HFFc6 (cell line): ENCODE measurements at regions not wholly inside any gene's neighbourhood (a gene's known extent, or its start where the extent isn't known, plus 50 kb on each side); places are given as distances from the start of the nearest gene placed in this dataset.

Experiments
- DNase-seq: peaks from one replicate; pipeline ENCODE4 v3.0.0-alpha.2; 2018
- H3K27ac Mint-ChIP-seq: 2 replicates; pipeline ENCODE4 v1.8.0; 2020; ENCODE audit warnings: mild to moderate bottlenecking, mixed read lengths
- H3K27me3 Mint-ChIP-seq: 2 replicates; pipeline ENCODE4 v1.8.0; 2021; ENCODE audit warnings: mild to moderate bottlenecking, moderate library complexity, mixed read lengths; ENCODE audit not compliant: insufficient read depth
- H3K36me3 Mint-ChIP-seq: 2 replicates; pipeline ENCODE4 v1.8.0; 2021; ENCODE audit warnings: low read depth, mixed read lengths
- H3K4me1 Mint-ChIP-seq: 2 replicates; pipeline ENCODE4 v1.8.0; 2020; ENCODE audit warnings: low read depth, mixed read lengths
- H3K4me3 Mint-ChIP-seq: 2 replicates; pipeline ENCODE4 v1.8.0; 2020; ENCODE audit warnings: mild to moderate bottlenecking, moderate library complexity, mixed read lengths
- H3K9me3 Mint-ChIP-seq: 2 replicates; pipeline ENCODE4 v1.8.0; 2020; ENCODE audit warnings: mild to moderate bottlenecking, mixed read lengths
- TF ChIP-seq, protein P1 (sequence below): fragments of 200-600 bp; sonication (generic); IDR thresholded peaks from 2 replicates; pipeline ENCODE4 v1.5.0; 2021; ENCODE audit warnings: antibody characterized with exemption, mild to moderate bottlenecking

DNA sequence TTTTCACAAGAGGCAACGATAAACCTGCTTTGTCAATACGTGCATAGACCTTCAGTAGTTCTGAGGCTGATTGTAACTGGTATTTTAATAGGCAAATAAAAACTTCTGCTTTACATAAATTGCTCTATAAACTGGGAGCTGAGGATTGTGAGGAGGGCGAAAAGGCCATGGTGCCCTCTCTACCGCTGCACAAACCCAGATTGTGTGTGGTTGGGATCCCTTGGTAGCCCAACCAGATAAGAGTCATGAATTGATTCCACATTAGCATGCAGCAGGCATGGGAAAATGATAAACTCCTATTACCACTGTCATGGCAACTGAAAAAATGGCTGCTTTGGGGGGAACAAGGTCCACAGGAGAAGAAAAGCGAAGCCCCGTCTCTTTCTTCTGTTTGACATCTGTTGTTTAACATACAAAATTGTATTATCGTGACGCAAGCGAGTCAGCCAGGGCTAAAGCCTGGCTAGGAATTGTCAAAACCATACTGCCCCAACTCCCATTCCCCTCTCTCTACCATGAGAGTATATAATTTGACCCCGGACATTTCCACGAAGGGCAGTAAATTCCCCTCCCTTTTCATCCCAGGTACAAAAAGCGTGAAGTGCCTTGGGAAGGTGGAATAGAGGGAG, 157.8 kb upstream of the SALL4 start:
- H3K4me3 Mint-ChIP-seq = no peak overlapping the region
- H3K9me3 Mint-ChIP-seq = no peaks in the 10 kb centered on the region

DNA sequence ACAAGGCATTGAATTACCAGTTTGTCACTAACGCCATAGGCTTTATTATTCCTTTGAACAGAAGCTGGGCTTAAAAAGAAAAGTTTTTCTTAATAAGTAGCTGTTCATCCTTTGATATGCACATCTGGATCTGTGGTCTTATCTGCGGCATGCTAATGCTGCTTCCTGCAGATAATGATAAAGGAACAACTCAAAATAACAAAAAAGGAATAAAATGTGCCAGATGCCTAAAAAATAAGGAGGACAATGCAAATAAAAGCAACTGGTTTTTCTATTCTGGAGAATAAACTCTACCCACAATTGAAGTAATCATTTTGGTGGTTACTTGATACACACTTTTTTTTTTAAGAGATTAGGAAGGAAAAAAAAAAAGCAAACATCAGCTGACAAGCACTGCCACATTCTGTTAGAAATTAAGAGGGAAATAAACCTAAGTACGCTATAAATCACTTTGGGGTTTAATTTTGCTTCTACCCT, 156.8 kb upstream of the SALL4 start:
- H3K36me3 Mint-ChIP-seq = no peaks in the 10 kb centered on the region
- H3K9me3 Mint-ChIP-seq = no peaks in the 10 kb centered on the region
- H3K27ac Mint-ChIP-seq = no peak overlapping the region
- DNase-seq = no peak
- peaks cover 39% of the 10 kb centered on the region for H3K4me1 Mint-ChIP-seq
- TF ChIP-seq, protein P1, sequence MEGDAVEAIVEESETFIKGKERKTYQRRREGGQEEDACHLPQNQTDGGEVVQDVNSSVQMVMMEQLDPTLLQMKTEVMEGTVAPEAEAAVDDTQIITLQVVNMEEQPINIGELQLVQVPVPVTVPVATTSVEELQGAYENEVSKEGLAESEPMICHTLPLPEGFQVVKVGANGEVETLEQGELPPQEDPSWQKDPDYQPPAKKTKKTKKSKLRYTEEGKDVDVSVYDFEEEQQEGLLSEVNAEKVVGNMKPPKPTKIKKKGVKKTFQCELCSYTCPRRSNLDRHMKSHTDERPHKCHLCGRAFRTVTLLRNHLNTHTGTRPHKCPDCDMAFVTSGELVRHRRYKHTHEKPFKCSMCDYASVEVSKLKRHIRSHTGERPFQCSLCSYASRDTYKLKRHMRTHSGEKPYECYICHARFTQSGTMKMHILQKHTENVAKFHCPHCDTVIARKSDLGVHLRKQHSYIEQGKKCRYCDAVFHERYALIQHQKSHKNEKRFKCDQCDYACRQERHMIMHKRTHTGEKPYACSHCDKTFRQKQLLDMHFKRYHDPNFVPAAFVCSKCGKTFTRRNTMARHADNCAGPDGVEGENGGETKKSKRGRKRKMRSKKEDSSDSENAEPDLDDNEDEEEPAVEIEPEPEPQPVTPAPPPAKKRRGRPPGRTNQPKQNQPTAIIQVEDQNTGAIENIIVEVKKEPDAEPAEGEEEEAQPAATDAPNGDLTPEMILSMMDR = no peak
- H3K27me3 Mint-ChIP-seq = peaks cover 2% of the 10 kb centered on the region; the same call in 1 of the 2 replicates
- peak overlapping the region; percentile 65; the same call in 1 of the 2 replicates for H3K4me3 Mint-ChIP-seq

More for the DNA sequence above, 157.8 kb upstream of the SALL4 start:
- Mint-ChIP-seq H3K4me1 (peaks cover 39% of the 10 kb centered on the region), H3K36me3 (no peaks in the 10 kb centered on the region), H3K27me3 (peaks cover 2% of the 10 kb centered on the region; the same call in 1 of the 2 replicates), H3K27ac (no peak overlapping the region)
- TF ChIP-seq, protein P1 = no peak
- no peak for DNase-seq

DNA sequence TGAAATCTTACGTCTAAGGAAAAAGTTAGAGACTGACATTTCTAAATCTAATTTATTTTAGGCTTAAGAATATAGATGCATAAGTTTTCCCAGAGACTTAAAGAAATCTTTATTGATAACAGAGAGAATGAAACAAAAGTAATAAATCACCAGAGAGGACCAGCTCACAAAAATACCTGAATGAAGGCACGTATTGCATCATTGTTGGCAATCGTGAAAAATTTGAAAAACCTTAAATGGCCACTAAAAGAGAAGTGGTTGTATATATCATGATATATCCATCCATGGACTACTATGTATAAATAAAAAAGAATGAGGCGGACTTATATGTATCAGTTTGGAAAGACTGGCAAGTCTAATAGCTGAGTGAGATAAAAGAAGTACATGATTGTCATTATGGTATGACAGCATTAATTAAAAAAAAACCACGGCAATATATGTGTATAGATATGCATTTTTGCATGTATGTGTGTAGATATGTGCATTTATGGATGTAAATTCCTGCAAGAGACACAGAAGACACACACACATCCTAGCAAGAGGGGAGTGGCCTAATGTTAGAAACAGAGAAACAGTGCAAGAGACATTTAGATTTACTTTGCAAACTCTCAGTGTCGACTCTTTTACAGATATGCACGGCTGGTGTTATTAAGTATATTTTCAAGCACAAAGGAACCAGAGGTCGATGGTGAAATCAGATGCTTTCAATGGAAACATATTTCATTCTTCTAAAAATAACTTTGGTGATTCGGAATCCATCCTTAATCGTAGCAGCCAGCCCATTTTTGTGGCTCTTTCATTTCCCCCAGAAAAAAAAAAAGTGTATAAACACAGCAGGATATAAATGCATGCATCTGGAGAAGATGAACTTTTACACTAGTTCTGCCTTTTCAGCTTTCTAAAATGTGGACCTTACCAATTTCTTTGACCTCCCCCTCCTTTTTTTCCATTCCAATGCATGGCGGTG, 156.1 kb upstream of the SALL4 start:
- H3K27ac Mint-ChIP-seq = no peak overlapping the region
- H3K4me3 Mint-ChIP-seq = peak overlapping the region; percentile 65
- H3K27me3 Mint-ChIP-seq = peaks cover 2% of the 10 kb centered on the region; the same call in 1 of the 2 replicates
- peaks cover 39% of the 10 kb centered on the region for H3K4me1 Mint-ChIP-seq
- DNase-seq = no peak
- H3K9me3 Mint-ChIP-seq = no peaks in the 10 kb centered on the region
- H3K36me3 Mint-ChIP-seq = peaks cover 5% of the 10 kb centered on the region
- TF ChIP-seq, protein P1 = no peak

DNA sequence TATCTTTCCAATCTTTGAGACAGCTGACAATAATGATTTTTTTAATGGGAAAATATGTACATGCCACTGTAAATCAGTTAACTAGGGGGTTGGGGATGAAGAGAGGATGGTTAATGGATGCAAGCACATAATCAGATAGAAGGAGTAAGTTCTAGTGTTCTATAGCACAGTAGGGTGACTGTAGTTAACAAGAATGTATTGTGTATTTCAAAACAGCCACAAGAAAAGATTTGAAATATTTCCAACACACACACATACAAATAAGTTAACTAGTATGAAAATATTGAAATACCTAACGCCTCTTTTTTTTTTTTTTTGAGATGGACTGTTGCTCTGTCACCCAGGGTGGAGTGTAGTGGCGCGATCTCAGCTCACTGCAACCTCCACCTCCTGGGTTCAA, 153.4 kb upstream of the SALL4 start:
- no peak overlapping the region; the same call in 1 of the 2 replicates for H3K27ac Mint-ChIP-seq
- H3K4me1 Mint-ChIP-seq = peaks cover 39% of the 10 kb centered on the region
- peaks cover 2% of the 10 kb centered on the region; the same call in 1 of the 2 replicates for H3K27me3 Mint-ChIP-seq
- no peaks in the 10 kb centered on the region for H3K9me3 Mint-ChIP-seq
- H3K4me3 Mint-ChIP-seq = no peak overlapping the region
- peak; percentile 48 for DNase-seq
- peaks cover 5% of the 10 kb centered on the region for H3K36me3 Mint-ChIP-seq
- TF ChIP-seq, protein P1 = no peak

DNA sequence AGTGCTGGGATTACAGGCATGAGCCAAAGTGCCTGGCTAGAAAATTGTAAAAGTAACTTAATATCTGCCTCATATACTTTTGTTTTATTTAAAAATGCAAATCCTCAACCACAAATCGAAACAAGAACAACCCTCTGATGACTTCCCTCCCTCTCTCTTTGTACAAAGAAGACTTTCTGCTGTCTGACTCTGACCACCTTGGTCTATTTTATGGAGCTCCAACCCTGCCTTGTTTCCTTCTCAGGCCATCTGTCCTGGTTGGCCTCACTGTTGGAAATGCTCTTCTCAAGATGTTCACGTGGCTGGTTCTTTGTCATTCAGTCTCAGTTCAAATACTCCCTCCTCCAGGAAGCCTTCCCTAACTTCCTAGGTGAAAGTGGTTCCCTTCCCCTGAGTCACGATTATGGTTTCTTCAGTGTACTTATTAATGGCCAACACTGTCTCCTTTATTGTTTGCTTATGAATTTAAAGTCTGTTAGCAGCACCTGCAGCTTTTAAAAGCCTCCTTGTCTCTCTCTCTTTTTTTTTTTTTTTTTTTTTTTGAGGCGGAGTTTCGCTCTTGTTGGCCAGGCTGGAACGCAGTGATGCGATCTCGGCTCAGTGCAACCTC, 151.5 kb upstream of the SALL4 start:
- Mint-ChIP-seq H3K4me1 (peaks cover 30% of the 10 kb centered on the region), H3K9me3 (no peaks in the 10 kb centered on the region), H3K36me3 (peaks cover 5% of the 10 kb centered on the region), H3K4me3 (no peak overlapping the region), H3K27me3 (peaks cover 2% of the 10 kb centered on the region; the same call in 1 of the 2 replicates), H3K27ac (no peak overlapping the region)
- no peak for DNase-seq
- TF ChIP-seq, protein P1 = no peak
